Stimulated activated CD8-positive, alpha-beta memory T cell treated with anti-CD3 and anti-CD28 coated beads, Interleukin-4, amount 100 ng/mL, for 48 hours (primary cell): ENCODE measurements at regions not wholly inside any gene's neighbourhood (a gene's known extent, or its start where the extent isn't known, plus 50 kb on each side); places are given as distances from the start of the nearest gene placed in this dataset.
"Not testable (repeated sequence)": the region's sequence is repeated elsewhere in the genome, so short reads cannot be mapped to it uniquely, and the experiment has no call there.

Source experiments
- DNase-seq: peaks from one replicate; pipeline ENCODE4 v3.0.0-alpha.2; 2020

DNA sequence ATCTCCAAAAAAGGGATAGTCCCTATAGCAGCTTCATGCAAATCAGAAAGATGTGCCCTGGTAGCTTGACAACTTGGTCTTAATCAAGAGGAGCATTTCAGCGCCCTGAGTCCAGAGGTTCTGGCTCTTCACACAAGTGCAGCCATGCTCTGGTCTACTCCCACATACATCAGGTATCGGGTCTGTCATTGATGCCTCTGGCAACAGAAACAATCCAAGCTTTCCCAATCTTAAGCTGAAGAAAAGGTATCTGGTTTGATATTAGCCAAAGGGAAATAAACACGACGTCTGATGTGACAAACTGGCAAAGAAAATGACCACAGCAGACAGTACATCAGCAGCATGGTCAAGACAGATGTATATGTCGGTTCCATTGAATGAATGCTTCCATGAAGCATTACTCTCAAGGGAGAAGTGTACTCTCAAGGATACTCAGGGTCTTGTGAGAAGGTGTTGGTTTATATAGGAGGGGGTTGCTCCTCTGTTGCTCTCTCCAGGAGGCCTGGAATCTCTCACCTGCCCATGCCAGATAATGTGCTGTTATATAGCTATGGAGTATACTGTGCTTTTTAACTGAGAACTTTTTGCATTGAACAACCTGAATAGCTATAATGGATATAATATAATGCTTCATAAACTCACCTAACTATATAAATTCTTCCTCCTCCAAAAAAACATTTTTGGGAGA, 879.6 kb upstream of the PCDH10 start:
- no peak for DNase-seq

DNA sequence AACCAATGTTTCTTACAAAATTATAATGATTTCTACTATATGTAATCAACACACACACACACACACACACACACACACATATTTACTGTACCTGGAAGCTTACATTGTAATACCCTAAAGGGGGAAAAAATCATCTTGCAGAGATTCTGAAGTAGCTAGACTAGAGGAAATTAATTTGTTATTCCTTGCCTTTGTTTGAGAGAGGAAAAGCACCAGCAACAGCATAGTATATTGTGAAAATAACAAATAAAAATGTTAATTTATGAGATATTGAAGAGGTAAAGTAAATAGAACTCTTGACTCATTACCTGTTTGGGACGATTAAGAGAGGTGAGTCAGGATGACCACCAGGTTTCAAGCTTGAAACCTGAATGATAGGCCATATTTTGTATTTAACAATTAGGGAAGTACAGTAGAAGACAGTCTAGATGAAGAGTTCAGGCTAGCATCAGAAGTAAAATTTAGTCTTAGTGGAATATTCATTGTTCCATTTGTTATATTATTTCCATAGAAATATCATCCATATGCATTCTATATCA, 873.4 kb upstream of the PCDH10 start:
- no peak for DNase-seq

DNA sequence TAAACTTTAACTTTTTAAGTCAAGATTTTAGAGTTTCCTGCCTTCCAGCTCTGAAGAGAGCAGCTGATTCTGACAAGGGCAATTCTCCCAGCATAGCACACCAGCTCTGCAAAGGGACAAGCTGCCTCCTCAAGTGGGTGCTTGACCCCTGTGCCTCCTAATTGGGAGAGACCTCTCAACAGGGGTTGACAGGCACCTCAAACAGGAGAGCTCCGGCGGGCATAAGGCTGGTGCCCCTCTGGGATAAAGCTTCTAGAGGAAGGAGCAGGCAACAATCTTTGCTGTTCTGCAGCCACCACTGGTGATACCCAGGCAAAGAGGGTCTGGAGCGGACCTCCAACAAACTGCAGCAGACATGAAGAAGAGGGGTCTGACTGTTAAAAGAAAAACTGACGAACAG, 872.9 kb upstream of the PCDH10 start:
- no peak for DNase-seq

DNA sequence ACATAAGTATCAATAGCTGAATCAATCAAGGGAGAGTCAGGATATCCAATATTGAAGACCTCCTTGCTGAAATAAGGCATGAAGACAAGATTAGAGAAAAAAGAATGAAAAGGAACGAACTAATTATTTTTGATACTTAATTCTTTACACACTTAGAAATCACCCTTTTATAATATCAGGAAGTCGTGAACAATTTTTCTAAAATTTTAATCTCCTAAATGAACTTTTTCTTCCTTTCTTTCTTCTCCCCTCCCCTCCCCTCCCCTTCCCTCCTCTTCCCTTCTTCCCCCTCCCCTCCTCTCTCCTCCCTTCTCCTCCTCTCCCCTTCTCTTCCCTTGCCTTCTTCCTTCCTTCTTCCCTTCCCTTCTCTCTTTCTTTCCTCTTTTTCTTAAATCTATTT, 872.1 kb upstream of the PCDH10 start:
- no peak for DNase-seq

DNA sequence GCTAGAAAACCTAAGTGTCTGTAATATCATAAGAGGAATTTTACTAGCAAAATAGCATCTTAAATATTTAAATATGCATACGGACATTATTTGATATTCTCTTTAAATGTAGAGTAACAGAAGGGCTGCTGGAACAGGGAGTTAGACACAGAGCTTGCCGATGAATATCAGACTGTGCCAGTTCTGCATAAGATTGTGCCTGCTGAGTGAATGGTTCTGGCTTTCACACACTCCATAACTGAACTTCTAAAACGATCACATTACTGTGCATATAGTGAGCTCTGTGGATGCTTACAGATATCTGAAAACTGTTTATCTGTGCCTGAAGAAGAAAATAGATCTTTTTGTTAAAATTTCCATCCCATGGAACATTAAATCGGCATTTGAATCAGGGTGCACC, 867.4 kb upstream of the PCDH10 start:
- no peak for DNase-seq

DNA sequence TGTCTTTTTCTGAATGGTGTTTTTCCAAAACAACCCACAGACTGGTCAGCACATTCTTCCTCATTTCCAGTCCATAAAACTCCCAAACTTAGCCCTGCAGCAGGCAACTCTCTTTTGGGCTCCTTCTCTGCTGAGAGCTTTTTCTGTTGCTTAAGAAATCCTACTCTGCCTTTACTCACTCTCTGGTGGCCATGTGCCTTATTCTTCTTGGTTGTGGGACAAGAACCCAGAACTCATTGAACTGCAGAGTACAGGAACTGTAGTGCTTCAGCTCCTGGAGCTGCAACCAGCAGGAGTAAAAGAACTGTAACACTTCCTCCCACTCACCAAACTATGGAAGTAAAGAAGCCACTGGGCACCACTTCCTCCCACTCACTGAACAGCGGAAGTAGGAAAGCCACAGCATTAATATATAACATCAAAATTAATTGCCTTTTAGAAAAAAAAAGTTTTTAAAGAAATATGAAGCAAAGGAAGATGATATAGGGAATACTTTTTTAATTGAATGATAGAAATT, 864.1 kb upstream of the PCDH10 start:
- no peak for DNase-seq

DNA sequence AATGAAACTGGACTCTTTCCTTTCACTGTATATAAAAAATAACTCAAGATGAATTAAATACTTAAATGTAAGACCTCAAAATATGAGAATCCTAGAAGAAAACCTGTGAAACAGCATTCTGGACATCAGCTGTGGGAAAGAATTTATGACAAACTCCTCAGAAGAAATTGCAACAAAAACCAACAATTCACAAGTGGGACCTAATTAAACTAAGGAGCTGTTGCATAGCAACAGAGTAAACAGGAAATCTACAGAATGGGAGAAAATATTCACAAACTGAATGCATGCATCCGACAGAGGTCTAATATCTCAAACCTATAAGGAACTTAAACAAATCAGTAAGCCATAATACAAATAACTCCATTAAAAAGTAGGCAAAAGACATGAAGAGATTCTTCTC, 851.7 kb upstream of the PCDH10 start:
- DNase-seq = no peak

DNA sequence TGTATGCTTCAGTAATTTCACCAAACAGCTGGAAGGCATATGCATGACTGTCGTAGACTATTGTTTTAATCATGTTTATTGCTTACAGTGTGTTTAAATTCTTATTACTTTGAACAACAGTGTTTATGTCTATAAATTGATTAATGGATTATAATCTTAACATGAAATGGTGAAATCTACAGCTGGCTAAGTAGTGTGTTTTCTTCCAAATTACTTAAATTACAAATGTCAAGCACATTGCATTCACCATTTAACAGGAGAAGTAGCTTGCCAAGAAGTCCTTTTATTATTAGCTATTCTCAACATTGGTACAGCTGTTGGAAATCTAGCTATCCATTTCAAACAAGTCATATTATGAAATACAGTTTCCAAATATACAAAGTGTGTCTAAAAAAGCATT, 849.3 kb upstream of the PCDH10 start:
- DNase-seq = no peak

DNA sequence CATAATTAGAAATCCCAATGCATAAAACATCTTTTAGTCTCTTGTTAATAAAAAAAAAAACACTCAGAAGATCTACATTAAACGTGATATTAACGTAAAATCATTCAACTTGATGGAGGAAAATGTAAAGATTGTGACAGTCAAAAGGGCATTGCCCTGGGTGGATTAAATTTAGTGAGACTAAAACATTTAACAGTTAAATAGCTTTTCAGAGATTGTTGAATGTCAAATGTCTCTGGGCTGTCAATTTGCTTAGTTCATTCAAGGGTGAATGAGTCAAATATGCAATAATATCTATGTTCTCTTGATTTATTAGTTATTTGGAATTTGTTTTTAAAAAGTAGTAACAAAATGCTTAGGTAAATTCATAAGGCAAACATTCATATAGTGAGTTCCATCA, 836.6 kb upstream of the PCDH10 start:
- DNase-seq = no peak

DNA sequence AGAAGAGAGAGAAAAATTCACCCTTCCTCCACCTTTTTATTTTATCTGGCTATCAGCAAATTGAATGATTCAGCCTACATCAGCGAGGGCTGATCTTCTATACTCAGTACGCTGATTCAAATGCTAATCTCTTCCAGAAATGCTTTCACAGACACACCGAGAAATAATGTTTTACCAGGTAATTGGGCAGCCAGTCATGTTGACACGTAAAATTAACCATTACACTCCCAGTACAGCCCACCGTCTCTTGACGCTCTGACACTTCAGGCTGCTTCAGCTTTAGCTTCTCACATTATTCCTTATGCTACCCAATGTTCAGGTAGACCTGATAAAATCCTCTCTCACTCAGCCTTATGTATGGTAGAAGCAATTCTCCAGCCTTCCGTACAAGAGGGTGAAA, 835.2 kb upstream of the PCDH10 start:
- no peak for DNase-seq

DNA sequence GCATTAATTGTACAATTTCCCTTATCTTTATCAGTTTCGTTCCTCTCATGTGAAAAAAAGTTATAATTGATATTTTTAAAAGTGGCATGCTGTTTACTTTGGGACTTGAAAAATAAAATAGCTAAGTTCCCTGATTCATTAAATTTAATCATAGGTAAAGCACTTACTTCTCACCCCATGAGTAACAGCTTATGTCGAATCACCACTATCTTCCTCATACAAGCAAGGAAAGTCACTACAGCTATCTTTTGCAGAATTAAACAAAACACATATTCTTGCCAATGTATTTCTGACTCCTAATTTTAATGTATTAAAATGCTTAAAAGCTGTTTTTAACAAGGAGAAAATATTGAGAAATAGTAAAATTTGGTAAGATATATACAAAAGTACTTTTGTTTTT, 832.4 kb upstream of the PCDH10 start:
- DNase-seq = no peak

DNA sequence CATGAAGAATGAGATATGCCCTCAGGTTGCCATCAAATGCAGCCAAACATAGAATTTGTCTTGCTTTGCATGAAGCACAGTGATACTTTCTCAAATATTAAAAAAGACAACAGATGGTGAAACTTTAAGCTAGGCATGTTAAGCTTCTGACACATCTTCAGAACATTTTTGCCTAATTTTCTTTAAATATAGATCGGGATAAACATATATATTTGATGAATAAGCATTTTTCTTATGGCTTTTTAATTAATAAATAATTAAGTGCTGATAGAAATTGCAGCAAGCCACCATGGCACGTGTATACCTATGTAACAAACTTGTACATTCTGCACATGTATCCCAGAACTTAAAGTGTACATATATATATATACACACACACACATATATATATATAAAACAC, 831.2 kb upstream of the PCDH10 start:
- DNase-seq = no peak

DNA sequence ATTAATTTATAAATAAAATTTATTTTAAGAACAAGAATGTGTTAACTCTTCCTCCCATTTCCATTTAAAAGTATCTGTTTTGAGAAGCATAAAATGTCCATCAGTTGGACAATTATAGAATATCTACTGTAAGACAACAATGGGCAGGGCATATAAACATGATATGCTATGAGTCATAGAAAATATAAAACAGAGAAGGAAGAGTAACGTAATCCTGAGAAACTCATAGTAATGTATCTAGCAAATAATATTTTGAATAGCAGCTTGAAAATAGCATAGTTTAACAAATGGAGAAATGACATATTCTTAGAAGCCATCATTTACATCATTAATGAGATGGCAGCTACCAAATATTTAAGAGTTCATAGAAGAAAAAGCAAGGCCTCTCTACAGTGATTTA, 820.3 kb upstream of the PCDH10 start:
- no peak for DNase-seq

DNA sequence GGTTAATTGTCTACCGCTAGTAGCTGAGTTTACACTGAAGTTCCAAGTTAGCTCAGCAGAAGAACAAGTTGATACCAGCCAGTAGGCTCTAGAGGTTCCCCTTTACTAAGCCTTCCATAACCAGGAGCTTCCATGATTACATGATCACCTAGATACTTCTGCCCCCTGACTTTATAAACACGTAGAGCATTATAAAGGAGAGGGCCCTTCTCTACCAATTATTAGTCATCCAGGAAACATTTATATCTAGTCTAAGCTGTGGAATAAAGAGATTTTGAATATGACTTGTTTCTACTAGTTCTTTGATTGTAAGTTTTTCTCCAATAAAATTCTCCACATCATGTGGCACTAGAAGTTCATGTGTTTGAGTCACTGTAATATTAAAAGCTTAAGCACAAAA, 818.1 kb upstream of the PCDH10 start:
- no peak for DNase-seq

DNA sequence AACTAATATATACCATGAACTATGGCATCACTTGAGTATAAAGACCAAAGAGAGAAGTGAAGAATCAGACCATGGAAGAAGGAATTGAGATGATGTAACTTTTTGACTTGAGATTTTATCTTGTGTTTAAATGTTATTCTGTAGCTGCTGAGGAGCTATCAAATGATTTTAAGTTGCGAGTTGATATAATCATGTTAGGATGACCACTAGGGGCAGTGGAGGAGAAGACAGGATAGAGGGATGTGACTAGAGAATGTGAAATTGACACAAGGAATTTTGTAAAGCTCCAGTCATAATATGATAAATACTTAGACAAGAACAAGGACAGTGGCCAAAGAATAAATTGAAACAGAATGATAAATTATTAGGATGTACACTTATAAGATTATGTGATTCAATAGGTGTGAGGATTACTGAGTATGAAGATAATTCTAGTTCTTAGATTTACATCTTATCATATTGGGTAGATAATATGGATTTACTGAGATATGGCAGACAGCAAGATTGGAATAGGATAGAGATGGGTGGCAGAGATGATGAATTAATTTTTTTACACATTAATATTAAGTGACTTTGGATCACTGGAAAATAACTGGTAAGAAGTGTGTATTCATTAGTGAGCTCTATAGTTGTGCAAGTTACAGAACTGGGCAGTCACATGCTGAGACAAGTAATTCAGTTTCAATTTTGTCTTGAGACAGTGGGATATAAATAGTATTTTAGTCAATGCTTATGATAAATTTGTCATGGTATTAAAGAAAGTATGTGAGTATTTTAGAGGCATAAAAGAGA, 816.0 kb upstream of the PCDH10 start:
- DNase-seq = no peak

DNA sequence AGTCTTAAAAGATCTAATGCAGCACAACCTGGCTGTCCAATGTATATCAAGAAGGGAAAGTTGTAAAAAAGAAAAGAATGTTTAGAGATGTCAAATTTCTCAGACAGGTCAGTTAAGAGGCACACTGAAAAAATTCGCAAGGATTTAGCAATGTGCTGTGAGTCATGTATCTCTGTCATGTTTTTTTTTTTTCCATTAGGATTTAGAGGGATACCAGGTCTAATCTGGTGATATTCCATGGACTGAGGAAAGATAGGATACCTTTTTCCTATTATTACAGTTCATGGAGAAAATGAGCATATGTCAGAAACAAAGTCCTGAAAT, 815.4 kb upstream of the PCDH10 start:
- DNase-seq = no peak

DNA sequence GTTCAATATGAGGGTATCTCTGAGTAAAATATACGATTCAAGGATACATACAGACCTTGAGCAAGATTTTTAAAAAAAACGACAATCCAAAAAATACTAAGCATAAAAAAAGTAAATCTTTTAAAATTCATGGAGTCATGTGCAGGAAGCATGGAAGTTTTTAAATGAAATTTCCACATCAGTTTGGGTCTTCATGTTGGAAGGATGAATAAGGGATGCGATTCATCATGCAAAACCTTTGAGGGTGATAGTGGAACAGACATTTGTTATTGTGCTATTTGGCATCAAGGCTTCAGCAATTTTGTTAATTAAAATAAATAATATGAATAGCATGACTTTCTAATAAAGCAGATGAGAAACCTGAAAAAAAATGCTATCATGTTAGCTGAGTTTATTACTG, 815.0 kb upstream of the PCDH10 start:
- no peak for DNase-seq

DNA sequence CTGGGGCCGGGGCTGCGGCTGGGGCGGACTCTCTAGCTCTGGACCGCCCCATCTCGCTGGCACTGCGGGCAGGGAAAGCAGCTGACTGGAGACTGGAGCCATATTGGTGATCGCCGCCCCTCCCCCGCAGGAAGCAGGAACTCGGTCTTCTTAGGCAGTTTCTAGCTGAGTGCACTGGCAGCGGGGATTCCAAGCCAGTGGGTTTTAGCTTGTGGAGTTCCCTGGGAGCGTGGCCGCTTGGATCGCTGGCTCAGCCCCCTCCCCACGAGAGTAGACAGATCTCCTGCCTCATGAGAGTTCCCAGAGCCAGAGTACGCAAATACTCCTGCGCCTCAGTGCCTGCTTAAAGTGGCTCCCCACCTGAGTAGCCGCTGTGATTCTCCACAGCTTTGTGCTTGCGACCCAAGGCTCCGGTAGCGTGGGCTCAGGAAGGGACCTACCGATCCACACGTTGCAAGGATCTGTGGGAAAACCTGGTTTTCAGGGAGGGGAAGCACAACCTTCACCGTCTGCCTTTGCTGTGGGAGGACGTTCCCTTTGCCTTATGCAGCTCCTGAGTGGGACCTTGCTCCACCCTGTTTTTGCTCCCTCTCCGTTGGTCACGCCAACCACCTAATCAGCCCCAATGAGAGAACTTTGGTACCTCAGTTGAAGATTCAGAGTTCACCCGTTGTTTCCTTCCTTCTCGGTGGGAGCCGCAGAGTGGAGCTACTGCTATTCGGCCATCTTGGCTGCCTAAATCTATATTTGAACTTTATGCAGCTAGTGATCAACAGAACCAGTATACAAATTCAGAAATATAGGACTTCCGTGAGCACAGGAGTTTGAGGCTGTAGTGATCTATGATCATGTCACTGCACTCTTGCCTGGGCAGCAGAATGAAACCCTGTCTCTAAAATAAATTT, 803.9 kb upstream of the PCDH10 start:
- DNase-seq = no peak

DNA sequence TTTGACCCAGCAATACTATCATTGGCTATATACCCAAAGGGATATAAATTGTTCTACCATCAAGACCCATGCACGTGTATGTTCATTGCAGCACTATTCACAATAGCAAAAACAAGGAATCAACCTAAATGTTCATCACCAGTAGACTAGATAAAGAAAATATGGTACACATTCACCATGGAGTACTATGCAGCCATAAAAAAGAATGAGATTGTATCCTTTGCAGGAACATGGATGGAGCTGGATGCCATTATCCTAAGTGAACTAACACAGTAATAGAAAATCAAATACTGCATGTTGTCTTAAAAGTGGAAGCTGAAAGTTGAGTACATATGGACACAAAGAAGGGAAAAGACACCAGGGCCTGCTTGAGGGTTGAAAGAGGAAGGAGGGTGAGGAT, 803.1 kb upstream of the PCDH10 start:
- no peak for DNase-seq

DNA sequence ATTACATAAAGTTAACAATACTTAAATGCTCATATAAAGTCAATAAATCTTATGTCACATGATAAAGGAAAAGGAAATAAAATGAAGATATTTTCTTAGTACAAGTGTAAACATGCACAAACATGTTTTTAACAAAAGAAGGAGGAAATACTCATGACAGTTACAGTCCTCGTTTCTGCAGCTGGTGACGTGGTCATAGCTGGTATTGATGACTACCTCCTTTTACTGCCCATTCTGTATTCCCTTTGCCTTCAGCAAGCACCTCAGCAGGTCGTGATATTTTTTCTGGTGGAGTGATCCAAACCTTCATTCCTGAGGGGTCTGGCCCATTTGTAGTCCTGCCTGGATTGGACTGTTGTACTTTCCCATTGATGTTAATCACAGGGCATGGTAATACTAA, 797.5 kb upstream of the PCDH10 start:
- not testable (repeated sequence) for DNase-seq

DNA sequence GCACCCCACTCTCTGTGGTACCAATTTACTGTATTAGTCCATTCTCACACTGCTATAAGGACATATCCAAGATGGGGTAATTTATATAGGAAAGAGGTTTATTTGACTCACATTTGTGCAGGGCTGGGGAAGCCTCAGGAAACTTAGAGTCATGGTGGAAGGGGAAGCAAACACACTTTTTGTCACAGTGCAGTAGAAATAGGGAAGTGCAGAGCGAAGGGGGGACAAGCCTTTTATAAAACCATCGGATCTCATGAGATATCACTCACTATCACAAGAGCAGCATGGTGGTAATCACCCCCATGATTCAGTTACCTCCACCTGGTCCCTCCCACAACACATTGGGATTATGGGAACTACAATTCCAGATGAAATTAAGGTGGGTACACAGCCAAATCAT, 766.9 kb upstream of the PCDH10 start:
- no peak for DNase-seq

DNA sequence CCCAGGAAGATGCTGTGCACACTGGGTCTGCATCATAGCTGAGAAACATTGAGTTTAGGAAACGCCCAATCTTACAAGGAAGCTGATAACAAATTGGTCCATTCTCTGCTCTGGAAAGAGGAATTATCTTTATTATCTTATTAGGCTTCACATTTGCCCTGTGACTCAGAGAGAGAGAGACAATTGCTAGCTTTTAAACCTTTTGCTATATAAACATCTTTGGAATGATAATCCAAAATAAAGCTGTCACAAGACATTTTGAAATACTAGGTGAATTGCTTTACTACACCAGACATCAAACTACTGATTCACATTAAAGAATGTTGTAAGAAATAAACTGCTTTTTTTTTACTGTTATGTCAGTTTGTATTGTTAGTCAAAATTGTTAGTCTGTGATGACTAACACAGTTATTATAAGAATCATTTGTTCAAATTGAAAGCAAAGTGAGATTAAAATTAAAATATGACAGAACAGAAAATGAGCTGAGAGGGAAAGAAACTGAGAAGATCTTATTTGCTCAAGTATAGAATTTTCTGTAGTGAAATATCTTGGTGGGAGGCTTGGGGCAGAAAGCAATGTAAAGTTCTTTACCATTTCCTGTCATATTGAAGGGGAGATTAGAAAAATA, 765.4 kb upstream of the PCDH10 start:
- no peak for DNase-seq

DNA sequence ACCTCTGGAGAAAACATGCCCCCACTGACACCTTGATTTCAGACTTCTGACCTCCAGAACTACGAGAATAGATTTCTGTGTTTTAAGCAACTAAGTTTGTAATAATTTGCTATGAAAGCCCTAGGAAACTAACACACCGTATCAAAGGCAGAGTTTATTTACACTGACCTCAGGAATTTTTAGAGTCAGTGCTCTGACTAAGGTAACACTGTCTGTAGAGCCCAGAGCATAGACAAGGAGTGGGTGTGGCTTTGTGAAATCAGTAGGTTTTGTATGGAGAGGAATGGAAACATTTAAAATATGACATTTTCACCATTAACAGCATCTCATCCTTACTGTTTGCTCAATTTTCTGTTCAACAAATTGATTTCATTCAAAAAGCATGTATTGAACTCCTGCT, 764.4 kb upstream of the PCDH10 start:
- no peak for DNase-seq
